Renal cortical epithelial cell (primary cell): ENCODE measurements at regions not wholly inside any gene's neighbourhood (a gene's known extent, or its start where the extent isn't known, plus 50 kb on each side); places are given as distances from the start of the nearest gene placed in this dataset.
A peak's percentile ranks its signal among the peaks of the same experiment; 100 is the strongest.
"Not testable (repeated sequence)": the region's sequence is repeated elsewhere in the genome, so short reads cannot be mapped to it uniquely, and the experiment has no call there.

ENCODE experiments used
- DNase-seq: peaks from one replicate; pipeline ENCODE4 v3.0.0-alpha.2; 2011; ENCODE audit warnings: low read depth

GRCh38 chr10:9285690-9286089 lies 1231.2 kb downstream of the GATA3 start:
- DNase-seq, result no peak

DNA sequence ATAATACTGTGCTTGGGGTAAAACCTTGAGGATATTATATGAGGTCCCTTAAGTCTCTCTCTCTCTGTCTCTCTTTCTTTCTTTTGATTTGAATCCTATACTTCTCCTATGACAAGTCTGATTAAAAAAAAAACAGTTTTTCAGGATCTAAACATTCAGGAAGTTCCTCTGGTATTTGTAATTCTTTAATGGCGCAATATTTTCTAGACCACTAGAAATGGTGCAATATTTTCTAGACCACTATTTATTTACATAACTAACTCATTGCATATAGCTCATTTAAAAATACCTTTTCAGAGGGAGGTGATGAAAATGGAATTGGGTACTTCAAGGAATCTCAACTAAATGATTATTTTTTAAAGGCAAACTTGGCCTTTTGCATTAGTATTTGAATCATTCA lies 1235.3 kb downstream of the GATA3 start:
- no peak for DNase-seq

- DNase-seq, result no peak
Observed at GRCh38 chr10:9291081-9291480, 1236.6 kb downstream of the GATA3 start.

GRCh38 chr10:9294132-9294663 lies 1239.7 kb downstream of the GATA3 start:
- DNase-seq, result no peak

DNA sequence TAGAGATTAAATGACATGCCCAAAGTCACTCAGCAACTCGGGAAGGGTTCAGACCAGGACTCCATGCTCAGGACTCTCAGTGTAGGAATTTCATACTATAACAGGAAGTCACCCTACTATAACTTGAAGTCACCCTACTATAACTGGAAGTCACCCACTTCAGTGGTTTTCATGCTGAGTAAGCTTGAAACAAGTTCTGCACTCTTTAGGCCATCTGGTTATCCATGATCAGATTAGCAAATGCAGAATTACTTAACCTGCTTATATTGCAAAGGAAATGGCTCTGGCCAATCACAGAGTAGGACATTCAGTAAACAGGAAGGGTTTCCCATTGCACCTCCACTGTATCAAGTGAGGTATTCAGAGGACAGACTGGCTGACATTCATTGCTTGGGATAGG lies 1240.4 kb downstream of the GATA3 start:
- no peak for DNase-seq

GRCh38 chr10:9296190-9296589 lies 1241.7 kb downstream of the GATA3 start:
- DNase-seq, result no peak

- DNase-seq, result no peak
Observed at GRCh38 chr10:9297580-9297979, 1243.1 kb downstream of the GATA3 start.

DNA sequence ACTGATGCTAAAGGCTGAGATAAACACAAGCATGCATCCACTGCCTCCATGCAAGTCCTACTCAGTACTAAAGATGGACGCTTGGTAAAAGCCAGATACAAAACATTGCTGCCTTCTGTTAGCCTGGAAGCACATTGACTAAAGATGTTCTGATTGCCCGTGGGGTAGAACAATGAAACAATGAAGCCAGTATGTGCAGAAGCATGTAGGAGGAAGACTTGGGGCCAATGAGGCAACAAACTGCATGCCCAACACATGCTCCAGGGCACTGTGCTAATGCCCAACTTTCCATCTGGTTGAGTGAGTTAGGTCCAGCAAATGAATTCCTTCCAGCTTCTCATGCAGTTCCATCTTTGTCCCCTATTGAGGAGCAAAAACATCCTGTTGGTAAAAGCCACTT lies 1245.5 kb downstream of the GATA3 start:
- no peak for DNase-seq

GRCh38 chr10:9301148-9301547 lies 1246.7 kb downstream of the GATA3 start:
- peak; percentile 1 for DNase-seq

- peak; percentile 2 for DNase-seq
Observed at GRCh38 chr10:9301554-9301953, 1247.1 kb downstream of the GATA3 start.

GRCh38 chr10:9302140-9302746 lies 1247.8 kb downstream of the GATA3 start:
- DNase-seq, result peak; percentile 60

- peak; percentile 26 for DNase-seq
Observed at GRCh38 chr10:9305018-9305655, 1250.6 kb downstream of the GATA3 start.

GRCh38 chr10:9311702-9312499 lies 1257.4 kb downstream of the GATA3 start:
- peak; percentile 2 for DNase-seq

- no peak for DNase-seq
Observed at GRCh38 chr10:9315292-9315691, 1260.8 kb downstream of the GATA3 start.

- peak; percentile 56 for DNase-seq
Observed at GRCh38 chr10:9331583-9332008, 1277.1 kb downstream of the GATA3 start.

DNA sequence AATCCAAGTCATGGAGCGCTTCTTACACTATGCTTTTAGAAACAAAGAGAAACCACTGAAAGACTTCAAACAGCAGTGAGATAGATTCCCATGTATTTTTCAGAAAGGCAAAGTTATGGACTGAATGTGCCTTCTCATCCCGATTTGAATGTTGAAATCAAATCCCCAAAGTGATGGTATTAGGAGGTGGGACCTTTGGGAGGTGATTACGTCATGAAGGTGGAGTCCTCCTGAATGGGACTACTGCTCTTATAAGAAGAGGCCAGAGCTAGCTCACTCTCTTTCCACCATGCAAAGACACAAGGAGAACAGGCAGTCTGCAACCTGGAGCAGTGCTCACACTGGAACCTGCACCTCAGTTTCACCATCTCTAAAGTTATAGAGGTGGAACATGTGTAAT lies 1279.8 kb downstream of the GATA3 start:
- no peak for DNase-seq

DNA sequence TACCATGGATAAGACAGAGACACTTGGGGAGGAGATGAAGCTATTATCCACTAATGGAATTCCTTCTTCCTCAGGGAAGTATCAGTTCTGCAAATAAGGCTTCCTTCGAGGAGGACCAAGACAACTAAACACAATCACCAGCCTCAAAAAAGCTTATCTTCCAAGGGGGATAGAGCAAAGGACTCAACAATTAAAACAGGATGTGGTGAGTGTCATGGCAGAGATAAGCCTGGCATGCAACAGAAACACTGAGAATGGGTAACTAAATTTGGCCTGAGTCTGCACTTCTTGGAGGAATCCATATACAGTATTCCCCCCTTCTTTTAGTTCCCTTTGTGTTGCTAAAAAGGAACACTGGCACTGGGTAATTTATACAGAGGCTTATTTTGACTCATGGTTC lies 1285.2 kb downstream of the GATA3 start:
- no peak for DNase-seq

GRCh38 chr10:9342885-9343570 lies 1288.5 kb downstream of the GATA3 start:
- DNase-seq, result peak; percentile 47

DNA sequence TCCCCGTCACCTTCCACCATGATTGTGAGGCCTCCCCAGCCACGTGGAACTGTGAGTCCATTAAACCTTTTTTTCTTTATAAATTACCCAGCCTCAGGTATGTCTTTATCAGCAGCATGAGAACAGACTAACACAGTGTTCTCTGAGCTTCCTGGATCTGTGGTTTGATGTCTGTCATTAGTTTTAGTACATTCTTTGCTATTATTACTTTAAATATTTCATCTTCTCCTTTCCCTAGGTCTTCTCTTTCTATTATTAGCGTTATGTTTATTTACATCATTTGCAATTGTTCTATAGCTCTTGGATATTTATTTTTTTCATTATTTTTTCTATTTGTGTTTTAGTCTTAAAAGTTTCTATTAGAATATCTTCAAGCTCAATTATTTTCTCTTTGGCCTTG lies 1293.4 kb downstream of the GATA3 start:
- not testable (repeated sequence) for DNase-seq

DNA sequence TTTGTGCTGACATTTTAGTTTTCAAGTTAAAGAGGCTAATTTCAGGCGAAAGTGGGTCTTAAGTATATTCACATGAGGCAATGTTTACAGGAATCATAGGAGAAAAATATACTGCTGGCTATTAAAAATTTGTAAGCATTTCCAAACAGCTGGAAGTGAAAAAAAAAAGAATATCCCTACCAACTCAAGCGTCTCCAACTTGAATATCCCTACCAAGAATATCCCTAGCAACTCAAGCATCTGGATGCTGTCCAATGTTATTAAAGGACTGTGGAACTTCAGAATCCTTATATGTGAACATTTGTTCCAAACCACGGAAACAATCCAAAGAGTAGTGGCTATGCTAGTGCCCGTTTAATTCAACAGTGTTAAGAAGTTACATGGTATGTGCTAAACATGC lies 1303.0 kb downstream of the GATA3 start:
- no peak for DNase-seq

DNA sequence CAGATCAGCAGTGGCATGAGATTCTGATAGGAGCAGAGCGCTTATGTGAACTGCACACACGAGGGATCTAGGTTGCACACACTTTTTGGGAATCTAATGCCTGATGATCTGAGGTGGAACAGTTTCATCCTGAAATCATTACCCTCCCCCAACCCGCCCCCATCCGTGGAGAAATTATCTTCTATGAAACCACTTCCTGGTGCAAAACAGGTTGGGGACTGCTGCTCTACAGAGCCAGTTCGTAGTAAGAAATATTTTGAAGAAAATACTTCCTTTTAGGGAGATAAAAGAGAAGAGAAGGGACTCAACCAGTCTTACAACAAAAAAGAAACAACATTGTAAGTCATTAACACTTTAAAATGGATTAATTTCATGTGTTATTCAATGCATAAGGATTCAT lies 1308.2 kb downstream of the GATA3 start:
- DNase-seq, result no peak

DNA sequence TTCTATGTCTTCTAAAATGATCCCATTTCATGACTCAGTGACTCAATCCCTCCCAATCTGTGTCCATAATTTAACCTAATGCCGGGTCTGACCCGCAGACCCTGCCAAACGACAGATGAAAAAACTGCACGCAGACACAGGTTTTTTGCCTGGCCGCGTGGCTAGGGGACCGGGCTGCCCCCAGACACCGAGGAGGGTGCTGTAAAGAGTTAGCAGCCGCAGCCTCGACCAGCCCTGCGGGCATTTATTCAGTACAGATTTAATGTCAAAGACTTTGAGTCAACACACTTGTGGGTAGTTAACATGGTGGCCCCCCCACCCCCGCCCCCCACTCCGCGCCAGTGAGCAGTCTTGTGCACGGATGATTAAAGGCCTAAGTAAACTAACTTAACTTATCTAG lies 1324.7 kb downstream of the GATA3 start:
- DNase-seq, result no peak
